ENCODE measurements at regions not wholly inside any gene's neighbourhood (a gene's known extent, or its start where the extent isn't known, plus 50 kb on each side); places are given as distances from the start of the nearest gene placed in this dataset.

DNA sequence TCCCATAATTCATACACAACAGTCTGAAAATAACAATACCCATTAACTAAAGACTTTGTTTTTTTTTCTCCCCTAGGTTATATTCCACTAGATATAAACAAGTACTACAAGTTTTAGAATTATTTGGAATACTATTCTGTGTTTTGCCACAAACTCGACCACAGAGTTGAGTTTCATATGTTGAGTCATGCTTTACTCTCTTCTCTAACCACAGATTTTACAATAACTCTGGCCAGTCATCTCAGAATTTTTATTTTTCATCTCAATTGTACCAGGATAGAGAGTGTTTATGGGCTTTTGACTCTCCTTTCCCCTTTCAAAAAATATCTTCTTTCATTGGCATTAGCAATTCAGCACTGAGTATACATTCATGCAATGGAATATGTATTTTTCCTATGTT lies 348.7 kb upstream of the GALNT5 start:
- H4K20me1 ChIP-seq (ENCODE audit: control insufficient read depth, extremely low read depth, insufficient read depth, low read length): no peaks in the 10 kb centered on the region
- no peak overlapping the region for H3K4me3 ChIP-seq (replicated peaks in 1 of 4; ENCODE audit: control extremely low read depth in 1 of 4, insufficient read depth in 1 of 4, low read depth in 3 of 4, low read length in 4 of 4)
- no peaks in the 10 kb centered on the region for H3K79me2 ChIP-seq (ENCODE audit: control insufficient read depth, insufficient read depth, low read length)
- no peaks in the 10 kb centered on the region for H3K36me3 ChIP-seq (ENCODE audit: control insufficient read depth, insufficient read depth, low read length)
- no peak overlapping the region for H3K4me2 ChIP-seq (ENCODE audit: extremely low read depth, insufficient read depth, low read length)
- H3K27me3 ChIP-seq (ENCODE audit: control insufficient read depth, insufficient read depth, low read length): no peaks in the 10 kb centered on the region
- H3K9me3 ChIP-seq (ENCODE audit: control insufficient read depth, insufficient read depth, low read depth, low read length): no peaks in the 10 kb centered on the region
- no peak overlapping the region for H3K9ac ChIP-seq (ENCODE audit: insufficient read depth, low read length)
- TF ChIP-seq, protein P1, sequence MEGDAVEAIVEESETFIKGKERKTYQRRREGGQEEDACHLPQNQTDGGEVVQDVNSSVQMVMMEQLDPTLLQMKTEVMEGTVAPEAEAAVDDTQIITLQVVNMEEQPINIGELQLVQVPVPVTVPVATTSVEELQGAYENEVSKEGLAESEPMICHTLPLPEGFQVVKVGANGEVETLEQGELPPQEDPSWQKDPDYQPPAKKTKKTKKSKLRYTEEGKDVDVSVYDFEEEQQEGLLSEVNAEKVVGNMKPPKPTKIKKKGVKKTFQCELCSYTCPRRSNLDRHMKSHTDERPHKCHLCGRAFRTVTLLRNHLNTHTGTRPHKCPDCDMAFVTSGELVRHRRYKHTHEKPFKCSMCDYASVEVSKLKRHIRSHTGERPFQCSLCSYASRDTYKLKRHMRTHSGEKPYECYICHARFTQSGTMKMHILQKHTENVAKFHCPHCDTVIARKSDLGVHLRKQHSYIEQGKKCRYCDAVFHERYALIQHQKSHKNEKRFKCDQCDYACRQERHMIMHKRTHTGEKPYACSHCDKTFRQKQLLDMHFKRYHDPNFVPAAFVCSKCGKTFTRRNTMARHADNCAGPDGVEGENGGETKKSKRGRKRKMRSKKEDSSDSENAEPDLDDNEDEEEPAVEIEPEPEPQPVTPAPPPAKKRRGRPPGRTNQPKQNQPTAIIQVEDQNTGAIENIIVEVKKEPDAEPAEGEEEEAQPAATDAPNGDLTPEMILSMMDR (conservative IDR thresholded peaks at IDR 0.05 in 1 of 2, IDR thresholded peaks at IDR 0.05 in 1 of 2; ENCODE audit: low read depth in 1 of 2, low read length in 2 of 2): no peak
- no peak for TF ChIP-seq EZH2 (IDR thresholded peaks at IDR 0.05; ENCODE audit: low read length, missing control alignments)
- H3K4me1 ChIP-seq (ENCODE audit: control insufficient read depth, extremely low read depth, insufficient read depth, low read length): no peaks in the 10 kb centered on the region
- DNase-seq (ENCODE audit: low read depth in 2 of 2): peak; percentile 84 to 85
- H3K27ac ChIP-seq (ENCODE audit: insufficient read depth, low read length): no peak overlapping the region
- H2AFZ ChIP-seq (ENCODE audit: low read length): no peak overlapping the region

DNA sequence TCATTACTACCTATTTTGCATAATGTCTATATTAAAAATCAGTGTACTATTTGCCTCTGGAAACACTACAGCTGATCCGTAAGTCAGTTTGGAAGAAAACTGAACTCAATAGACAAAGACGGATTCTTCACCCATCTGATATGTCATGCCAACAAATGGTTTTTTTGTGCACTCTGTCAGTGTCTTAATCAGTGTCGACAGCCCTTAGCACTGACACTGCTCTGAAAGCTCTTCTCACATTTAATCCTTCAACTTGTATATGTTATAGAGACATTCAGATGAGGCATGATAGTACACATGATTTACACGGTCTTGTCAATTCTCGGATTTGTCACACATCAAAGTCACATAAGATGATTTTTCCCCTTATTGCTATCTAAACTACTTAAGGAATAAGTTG lies 347.5 kb upstream of the GALNT5 start:
- H3K9ac ChIP-seq (ENCODE audit: insufficient read depth, low read length): no peak overlapping the region
- H4K20me1 ChIP-seq (ENCODE audit: control insufficient read depth, extremely low read depth, insufficient read depth, low read length): no peaks in the 10 kb centered on the region
- DNase-seq (ENCODE audit: low read depth in 2 of 2): no peak
- H3K4me1 ChIP-seq (ENCODE audit: control insufficient read depth, extremely low read depth, insufficient read depth, low read length): no peaks in the 10 kb centered on the region
- H3K9me3 ChIP-seq (ENCODE audit: control insufficient read depth, insufficient read depth, low read depth, low read length): no peaks in the 10 kb centered on the region
- H3K27me3 ChIP-seq (ENCODE audit: control insufficient read depth, insufficient read depth, low read length): no peaks in the 10 kb centered on the region
- H3K79me2 ChIP-seq (ENCODE audit: control insufficient read depth, insufficient read depth, low read length): no peaks in the 10 kb centered on the region
- no peak overlapping the region for H3K4me3 ChIP-seq (replicated peaks in 1 of 4; ENCODE audit: control extremely low read depth in 1 of 4, insufficient read depth in 1 of 4, low read depth in 3 of 4, low read length in 4 of 4)
- no peak overlapping the region for H2AFZ ChIP-seq (ENCODE audit: low read length)
- H3K36me3 ChIP-seq (ENCODE audit: control insufficient read depth, insufficient read depth, low read length): no peaks in the 10 kb centered on the region
- H3K4me2 ChIP-seq (ENCODE audit: extremely low read depth, insufficient read depth, low read length): no peak overlapping the region
- no peak overlapping the region for H3K27ac ChIP-seq (ENCODE audit: insufficient read depth, low read length)
- TF ChIP-seq, protein P1 (conservative IDR thresholded peaks at IDR 0.05 in 1 of 2, IDR thresholded peaks at IDR 0.05 in 1 of 2; ENCODE audit: low read depth in 1 of 2, low read length in 2 of 2): no peak

DNA sequence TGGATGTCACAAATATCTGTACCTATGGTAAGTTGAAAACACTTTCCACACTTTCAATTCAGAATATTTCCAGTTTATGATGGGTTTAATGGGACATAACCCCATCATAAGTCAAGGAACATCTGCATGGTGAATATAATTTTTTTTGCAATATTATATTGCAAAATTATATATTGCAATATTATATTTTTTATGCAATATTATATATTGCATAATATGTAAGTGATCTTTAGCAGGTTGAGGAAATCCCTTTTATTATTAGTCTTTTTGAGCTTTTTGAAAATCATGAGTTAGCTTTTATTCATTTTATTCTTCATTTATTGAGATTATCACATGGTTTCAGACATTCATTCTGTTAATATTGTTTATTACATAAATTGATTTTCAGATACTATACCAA lies 342.2 kb upstream of the GALNT5 start:
- no peaks in the 10 kb centered on the region for H3K27me3 ChIP-seq (ENCODE audit: control insufficient read depth, insufficient read depth, low read length)
- TF ChIP-seq EZH2 (IDR thresholded peaks at IDR 0.05; ENCODE audit: low read length, missing control alignments): no peak
- TF ChIP-seq, protein P1 (conservative IDR thresholded peaks at IDR 0.05 in 1 of 2, IDR thresholded peaks at IDR 0.05 in 1 of 2; ENCODE audit: low read depth in 1 of 2, low read length in 2 of 2): no peak
- no peaks in the 10 kb centered on the region for H3K79me2 ChIP-seq (ENCODE audit: control insufficient read depth, insufficient read depth, low read length)
- no peak for DNase-seq (ENCODE audit: low read depth in 2 of 2)
- no peak overlapping the region for H3K4me3 ChIP-seq (replicated peaks in 1 of 4; ENCODE audit: control extremely low read depth in 1 of 4, insufficient read depth in 1 of 4, low read depth in 3 of 4, low read length in 4 of 4)
- no peaks in the 10 kb centered on the region for H4K20me1 ChIP-seq (ENCODE audit: control insufficient read depth, extremely low read depth, insufficient read depth, low read length)
- no peaks in the 10 kb centered on the region for H3K4me1 ChIP-seq (ENCODE audit: control insufficient read depth, extremely low read depth, insufficient read depth, low read length)
- H3K36me3 ChIP-seq (ENCODE audit: control insufficient read depth, insufficient read depth, low read length): no peaks in the 10 kb centered on the region
- H3K27ac ChIP-seq (ENCODE audit: insufficient read depth, low read length): no peak overlapping the region
- H3K4me2 ChIP-seq (ENCODE audit: extremely low read depth, insufficient read depth, low read length): no peak overlapping the region
- H2AFZ ChIP-seq (ENCODE audit: low read length): no peak overlapping the region
- no peaks in the 10 kb centered on the region for H3K9me3 ChIP-seq (ENCODE audit: control insufficient read depth, insufficient read depth, low read depth, low read length)
- no peak overlapping the region for H3K9ac ChIP-seq (ENCODE audit: insufficient read depth, low read length)

Data from fibroblast of lung (primary cell).